ENCODE measurements at regions not wholly inside any gene's neighbourhood (a gene's known extent, or its start where the extent isn't known, plus 50 kb on each side); places are given as distances from the start of the nearest gene placed in this dataset.

GRCh38 chr20:40959325-40960092, 69.1 kb upstream of the TOP1 start:
- no peak for DNase-seq (ENCODE audit: low read depth)

GRCh38 chr20:40960101-40960500, 68.5 kb upstream of the TOP1 start:
- DNase-seq (ENCODE audit: low read depth), result no peak

- no peak for DNase-seq (ENCODE audit: low read depth)
Observed at GRCh38 chr20:40960521-40960956, 68.1 kb upstream of the TOP1 start.

- no peak for DNase-seq (ENCODE audit: low read depth)
Observed at GRCh38 chr20:40961176-40961575, 67.4 kb upstream of the TOP1 start.

- DNase-seq (ENCODE audit: low read depth), result no peak
Observed at GRCh38 chr20:40961686-40962640, 66.7 kb upstream of the TOP1 start.

GRCh38 chr20:40962733-40963504, 65.7 kb upstream of the TOP1 start:
- DNase-seq (ENCODE audit: low read depth), result peak; percentile 46

- DNase-seq (ENCODE audit: low read depth), result no peak
Observed at GRCh38 chr20:40963505-40963845, 65.1 kb upstream of the TOP1 start.

GRCh38 chr20:40965671-40966070, 63.0 kb upstream of the TOP1 start:
- no peak for DNase-seq (ENCODE audit: low read depth)

- DNase-seq (ENCODE audit: low read depth), result no peak
Observed at GRCh38 chr20:40966103-40966502, 62.5 kb upstream of the TOP1 start.

- no peak for DNase-seq (ENCODE audit: low read depth)
Observed at GRCh38 chr20:40966516-40967185, 62.0 kb upstream of the TOP1 start.

GRCh38 chr20:40967700-40968099, 60.9 kb upstream of the TOP1 start:
- no peak for DNase-seq (ENCODE audit: low read depth)

- DNase-seq (ENCODE audit: low read depth), result peak; percentile 80
Observed at GRCh38 chr20:40968816-40969562, 59.6 kb upstream of the TOP1 start.

GRCh38 chr20:40970218-40970617, 58.4 kb upstream of the TOP1 start:
- DNase-seq (ENCODE audit: low read depth), result no peak

- DNase-seq (ENCODE audit: low read depth), result no peak
Observed at GRCh38 chr20:40977218-40977617, 51.4 kb upstream of the TOP1 start.

GRCh38 chr20:40978761-40979160, 49.9 kb upstream of the TOP1 start:
- no peak for DNase-seq (ENCODE audit: low read depth)
